ENCODE measurements at regions not wholly inside any gene's neighbourhood (a gene's known extent, or its start where the extent isn't known, plus 50 kb on each side); places are given as distances from the start of the nearest gene placed in this dataset.
A peak's percentile ranks its signal among the peaks of the same experiment; 100 is the strongest.

GRCh38 chr2:180662521-180662920 is 317.9 kb upstream of the UBE2E3 start:
- H3K4me3 ChIP-seq (ENCODE audit: low read length): peak overlapping the region; percentile 51
- no peak overlapping the region; the same call in 1 of the 2 replicates for H3K9ac ChIP-seq (ENCODE audit: low read length)
- H3K27ac ChIP-seq (ENCODE audit: low read length): no peak overlapping the region
- H3K4me1 ChIP-seq (ENCODE audit: low read length): no peaks in the 10 kb centered on the region
- no peaks in the 10 kb centered on the region for H3F3A ChIP-seq (ENCODE audit: insufficient read depth, low read length)
- no peaks in the 10 kb centered on the region for H3K9me2 ChIP-seq (replicated peaks; ENCODE audit: insufficient read depth, low read length)
- H4K20me1 ChIP-seq (ENCODE audit: insufficient read depth, low read length): no peaks in the 10 kb centered on the region
- H3K79me2 ChIP-seq (ENCODE audit: low read length): no peaks in the 10 kb centered on the region
- no peak for TF ChIP-seq CTCF (IDR thresholded peaks at IDR 0.05; ENCODE audit: low read length)
- no peak for TF ChIP-seq EZH2 (optimal IDR thresholded peaks at IDR 0.05; ENCODE audit: low read depth, low read length)
- TF ChIP-seq EZH2phosphoT487 (IDR thresholded peaks at IDR 0.05; ENCODE audit: low read length): no peak
- H3K36me3 ChIP-seq (replicated peaks; ENCODE audit: insufficient read depth, low read length): no peaks in the 10 kb centered on the region
- DNase-seq: no peak
- H2AFZ ChIP-seq (ENCODE audit: low read length): peak overlapping the region; percentile 72
- no peaks in the 10 kb centered on the region for H3K27me3 ChIP-seq (replicated peaks; ENCODE audit: insufficient read depth, low read length)
- H3K9me3 ChIP-seq (replicated peaks; ENCODE audit: insufficient read depth, low read length): no peaks in the 10 kb centered on the region
- peak overlapping the region; percentile 70; the same call in 1 of the 2 replicates for H3K4me2 ChIP-seq (ENCODE audit: low read depth, low read length)

GRCh38 chr2:180661686-180662030 is 318.7 kb upstream of the UBE2E3 start:
- H3K9me2 ChIP-seq (replicated peaks; ENCODE audit: insufficient read depth, low read length): no peaks in the 10 kb centered on the region
- no peaks in the 10 kb centered on the region for H3K9me3 ChIP-seq (replicated peaks; ENCODE audit: insufficient read depth, low read length)
- H3K4me2 ChIP-seq (ENCODE audit: low read depth, low read length): no peak overlapping the region
- no peak for DNase-seq
- H4K20me1 ChIP-seq (ENCODE audit: insufficient read depth, low read length): no peaks in the 10 kb centered on the region
- H3K79me2 ChIP-seq (ENCODE audit: low read length): no peaks in the 10 kb centered on the region
- no peak overlapping the region for H3K4me3 ChIP-seq (ENCODE audit: low read length)
- TF ChIP-seq CTCF (IDR thresholded peaks at IDR 0.05; ENCODE audit: low read length): no peak
- no peak for TF ChIP-seq EZH2phosphoT487 (IDR thresholded peaks at IDR 0.05; ENCODE audit: low read length)
- no peak for TF ChIP-seq EZH2 (optimal IDR thresholded peaks at IDR 0.05; ENCODE audit: low read depth, low read length)
- no peaks in the 10 kb centered on the region for H3K27me3 ChIP-seq (replicated peaks; ENCODE audit: insufficient read depth, low read length)
- no peak overlapping the region for H2AFZ ChIP-seq (ENCODE audit: low read length)
- no peaks in the 10 kb centered on the region for H3K36me3 ChIP-seq (replicated peaks; ENCODE audit: insufficient read depth, low read length)
- no peak overlapping the region for H3K27ac ChIP-seq (ENCODE audit: low read length)
- H3F3A ChIP-seq (ENCODE audit: insufficient read depth, low read length): no peaks in the 10 kb centered on the region
- H3K9ac ChIP-seq (ENCODE audit: low read length): no peak overlapping the region
- no peaks in the 10 kb centered on the region for H3K4me1 ChIP-seq (ENCODE audit: low read length)

- no peak for TF ChIP-seq CTCF (IDR thresholded peaks at IDR 0.05; ENCODE audit: low read length)
- TF ChIP-seq EZH2phosphoT487 (IDR thresholded peaks at IDR 0.05; ENCODE audit: low read length): no peak
- TF ChIP-seq EZH2 (optimal IDR thresholded peaks at IDR 0.05; ENCODE audit: low read depth, low read length): no peak
- H4K20me1 ChIP-seq (ENCODE audit: insufficient read depth, low read length): no peaks in the 10 kb centered on the region
- H3K9ac ChIP-seq (ENCODE audit: low read length): no peak overlapping the region
- no peak overlapping the region for H3K4me2 ChIP-seq (ENCODE audit: low read depth, low read length)
- no peaks in the 10 kb centered on the region for H3K4me1 ChIP-seq (ENCODE audit: low read length)
- no peak overlapping the region for H3K27ac ChIP-seq (ENCODE audit: low read length)
- H3K9me2 ChIP-seq (replicated peaks; ENCODE audit: insufficient read depth, low read length): no peaks in the 10 kb centered on the region
- H3F3A ChIP-seq (ENCODE audit: insufficient read depth, low read length): no peaks in the 10 kb centered on the region
- DNase-seq: no peak
- H3K79me2 ChIP-seq (ENCODE audit: low read length): no peaks in the 10 kb centered on the region
- H3K27me3 ChIP-seq (replicated peaks; ENCODE audit: insufficient read depth, low read length): no peaks in the 10 kb centered on the region
- H3K4me3 ChIP-seq (ENCODE audit: low read length): no peak overlapping the region
- no peak overlapping the region for H2AFZ ChIP-seq (ENCODE audit: low read length)
- no peaks in the 10 kb centered on the region for H3K9me3 ChIP-seq (replicated peaks; ENCODE audit: insufficient read depth, low read length)
- H3K36me3 ChIP-seq (replicated peaks; ENCODE audit: insufficient read depth, low read length): no peaks in the 10 kb centered on the region
Observed at GRCh38 chr2:180660881-180661685, 319.3 kb upstream of the UBE2E3 start.
